HG03565 (cell line): ENCODE measurements at regions not wholly inside any gene's neighbourhood (a gene's known extent, or its start where the extent isn't known, plus 50 kb on each side); places are given as distances from the start of the nearest gene placed in this dataset.
"Not testable (repeated sequence)": the region's sequence is repeated elsewhere in the genome, so short reads cannot be mapped to it uniquely, and the experiment has no call there.

Experiments used
- ATAC-seq: cut with Tn5 transposase; IDR thresholded peaks from one replicate; pipeline ENCODE4 v1.9.1; 2021; ENCODE audit warnings: mild to moderate bottlenecking, moderate library complexity; ENCODE audit not compliant: unreplicated experiment

GRCh38 chr21:25489673-25490072, 117.6 kb downstream of the MRPL39 start:
- no peak for ATAC-seq

DNA sequence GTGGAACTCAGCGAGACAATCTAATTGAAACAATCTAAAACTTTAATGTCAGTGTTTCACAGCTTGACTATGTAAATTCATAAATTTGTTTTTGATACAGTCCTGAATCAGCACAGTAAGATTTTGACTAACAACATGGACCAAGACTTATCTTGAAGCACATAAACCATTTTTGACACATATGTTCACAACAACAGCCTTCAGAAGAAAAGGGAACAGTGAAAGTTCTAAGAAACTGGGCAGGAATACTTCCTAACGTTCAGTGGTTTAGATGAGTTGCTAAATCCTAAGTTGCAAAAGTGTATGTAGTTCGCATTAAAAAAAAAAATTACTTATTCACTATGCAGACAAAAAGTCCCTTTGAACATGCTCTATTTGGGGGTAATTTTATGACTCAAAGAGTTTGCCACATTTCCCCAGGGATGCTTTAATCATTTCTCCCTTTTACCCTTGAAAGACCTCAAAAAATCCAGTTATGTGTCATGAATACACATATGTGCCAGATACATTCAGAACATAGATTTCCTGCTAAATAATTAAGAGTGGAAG, 120.2 kb downstream of the MRPL39 start:
- peak; percentile 65 for ATAC-seq

DNA sequence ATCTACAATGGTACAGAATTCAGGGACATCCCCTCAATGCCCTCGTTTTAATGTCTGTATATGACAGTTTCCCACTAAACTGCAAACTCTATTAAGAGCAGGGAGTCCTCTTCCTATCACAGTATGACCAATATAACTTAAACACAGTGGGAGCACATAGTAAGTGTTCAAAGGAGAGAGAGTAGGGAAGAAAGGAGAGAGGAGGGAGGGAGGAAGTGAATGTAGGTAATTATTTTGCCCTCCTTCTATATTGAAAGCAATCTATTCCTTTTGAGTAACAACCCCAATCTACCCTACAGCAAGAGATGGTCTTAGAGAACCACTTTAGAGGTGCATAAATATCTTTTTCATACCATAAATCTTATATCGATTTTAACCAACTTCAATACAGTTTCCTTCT, 121.4 kb downstream of the MRPL39 start:
- ATAC-seq, result no peak

DNA sequence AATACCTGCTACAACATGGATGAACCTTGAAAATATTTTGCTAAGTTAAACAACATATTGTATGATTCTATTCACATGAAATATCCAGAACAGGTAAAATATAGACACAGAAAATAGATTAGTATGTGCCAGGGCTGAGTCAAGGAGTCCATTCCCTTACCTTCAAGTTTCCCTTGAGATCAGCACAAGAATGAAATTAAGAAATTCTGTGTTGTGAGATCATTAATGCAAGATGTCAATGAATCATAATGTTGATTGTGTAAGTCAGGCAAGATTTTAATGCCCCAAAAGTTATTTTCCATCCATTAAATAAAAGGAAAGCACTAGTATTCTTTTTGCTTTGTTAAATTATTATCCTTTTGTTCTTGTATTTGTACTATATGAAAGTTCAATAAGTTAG, 139.4 kb downstream of the MRPL39 start:
- ATAC-seq, result no peak

- ATAC-seq, result not testable (repeated sequence)
Measured at GRCh38 chr21:25467071-25467470, 140.2 kb downstream of the MRPL39 start.

GRCh38 chr21:25466470-25466869, 140.8 kb downstream of the MRPL39 start:
- no peak for ATAC-seq

DNA sequence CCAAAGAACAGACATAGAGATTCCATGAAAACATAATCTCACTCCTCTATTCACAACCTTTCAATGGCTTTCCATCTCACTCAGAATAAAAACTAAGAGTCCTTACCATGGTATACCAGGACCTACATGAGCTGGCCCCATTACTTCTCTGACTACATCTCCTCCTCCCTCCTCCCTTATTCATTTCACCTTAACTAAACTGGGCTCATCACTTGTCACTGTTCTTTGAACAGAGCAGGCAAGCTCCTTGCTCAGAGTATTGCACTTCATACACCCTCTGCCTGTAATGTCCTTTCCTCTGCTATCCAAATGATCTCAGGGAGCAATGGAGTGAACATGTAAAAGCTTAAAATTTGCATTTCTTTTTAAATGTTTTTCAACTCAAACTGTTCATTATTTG, 142.0 kb downstream of the MRPL39 start:
- ATAC-seq, result no peak

DNA sequence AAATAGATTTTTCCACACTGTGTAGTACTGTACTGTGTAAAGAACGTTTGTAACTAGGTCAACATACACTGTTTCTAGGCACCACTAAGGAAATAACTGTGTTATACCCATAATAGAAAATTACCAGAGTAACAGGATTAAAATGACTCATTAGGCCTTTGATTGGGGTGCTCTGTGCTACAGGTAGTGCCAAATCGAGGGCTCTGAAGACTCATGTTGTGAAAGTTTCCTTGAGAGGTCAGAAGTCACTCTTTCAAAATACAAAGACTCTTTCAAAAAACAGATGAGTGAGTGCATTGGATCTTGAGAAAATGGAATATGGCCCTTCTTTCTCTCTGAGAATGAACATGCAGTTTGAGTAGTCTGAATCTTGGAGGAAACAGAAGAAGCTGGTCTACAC, 143.0 kb downstream of the MRPL39 start:
- ATAC-seq, result peak; percentile 70

DNA sequence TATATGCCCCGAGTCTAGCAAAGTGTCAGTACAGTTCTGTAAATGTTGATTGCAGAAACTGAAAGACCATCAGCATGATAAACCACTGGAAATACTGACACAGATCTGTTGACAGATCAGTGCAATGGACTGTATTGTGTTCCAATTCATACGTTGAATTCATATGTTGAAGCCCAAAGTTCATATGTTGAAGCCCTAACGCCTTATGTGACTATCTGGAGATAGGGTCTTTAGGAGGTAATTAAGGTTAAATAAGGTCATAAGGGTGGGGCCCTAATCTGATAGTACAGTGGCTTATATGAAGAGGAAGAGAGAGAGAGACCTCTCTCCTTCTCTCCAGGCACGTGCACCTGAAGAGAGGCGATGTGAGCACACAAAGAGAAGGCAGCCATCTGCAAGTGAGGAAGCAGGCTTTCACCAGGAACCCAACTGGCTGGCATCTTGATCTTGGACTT, 144.7 kb downstream of the MRPL39 start:
- peak; percentile 42 for ATAC-seq

- no peak for ATAC-seq
Measured at GRCh38 chr21:25461725-25462124, 145.6 kb downstream of the MRPL39 start.

DNA sequence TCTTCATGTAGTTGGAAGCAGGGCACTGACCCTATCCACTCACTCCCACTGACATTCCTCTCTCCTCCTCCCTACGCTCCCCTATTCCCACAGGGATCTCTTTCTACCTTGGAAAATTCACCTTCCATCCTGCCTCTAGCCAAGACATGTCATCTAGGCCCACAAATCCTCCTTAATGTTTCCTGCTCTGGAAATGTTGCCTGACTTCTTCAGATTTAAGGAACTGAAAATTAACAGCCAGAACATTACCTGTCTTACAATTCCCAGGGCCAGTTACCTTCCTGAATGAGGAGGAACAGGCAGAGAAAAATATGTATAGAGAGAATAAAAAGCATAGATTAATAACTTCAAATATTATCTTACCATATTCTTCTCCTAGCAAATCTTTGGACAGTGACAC, 147.3 kb downstream of the MRPL39 start:
- ATAC-seq, result no peak

DNA sequence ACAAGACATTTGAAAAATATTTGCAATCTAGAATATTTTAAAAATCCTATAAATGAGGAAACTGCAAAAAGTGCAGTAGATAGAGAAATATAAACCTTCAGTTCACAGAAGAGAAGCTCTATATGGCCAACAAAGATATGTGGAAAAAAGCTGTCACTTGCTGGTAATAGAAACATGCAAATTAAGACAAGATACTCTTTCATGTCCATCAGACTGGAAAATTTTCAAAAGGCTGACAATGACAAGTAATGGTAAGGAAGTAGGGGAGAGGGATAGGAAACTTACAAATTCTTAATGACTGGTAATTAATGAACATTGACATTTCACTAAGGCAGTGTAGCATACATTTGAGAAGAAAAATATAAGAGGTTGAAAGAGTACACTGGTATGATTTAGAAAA, 147.9 kb downstream of the MRPL39 start:
- ATAC-seq, result no peak

- ATAC-seq, result no peak
Measured at GRCh38 chr21:25458484-25458883, 148.8 kb downstream of the MRPL39 start.

DNA sequence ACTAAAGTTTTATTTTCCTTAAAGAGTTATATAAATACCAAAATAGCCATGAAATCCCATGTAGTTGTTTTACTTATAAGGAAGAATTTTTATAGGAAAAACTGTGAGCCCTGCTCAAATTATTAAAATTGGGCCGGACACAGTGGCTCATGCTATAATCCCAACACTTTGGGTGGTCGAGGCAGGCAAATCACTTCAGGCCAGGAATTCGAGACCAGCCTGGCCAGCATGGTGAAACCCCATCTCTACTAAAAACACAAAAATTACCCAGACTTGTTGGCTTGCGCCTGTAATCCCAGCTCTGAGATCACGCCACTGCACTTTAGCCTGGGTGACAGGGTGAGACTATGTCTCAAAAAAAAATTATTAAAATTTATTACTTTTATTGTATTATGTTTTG, 149.3 kb downstream of the MRPL39 start:
- no peak for ATAC-seq

DNA sequence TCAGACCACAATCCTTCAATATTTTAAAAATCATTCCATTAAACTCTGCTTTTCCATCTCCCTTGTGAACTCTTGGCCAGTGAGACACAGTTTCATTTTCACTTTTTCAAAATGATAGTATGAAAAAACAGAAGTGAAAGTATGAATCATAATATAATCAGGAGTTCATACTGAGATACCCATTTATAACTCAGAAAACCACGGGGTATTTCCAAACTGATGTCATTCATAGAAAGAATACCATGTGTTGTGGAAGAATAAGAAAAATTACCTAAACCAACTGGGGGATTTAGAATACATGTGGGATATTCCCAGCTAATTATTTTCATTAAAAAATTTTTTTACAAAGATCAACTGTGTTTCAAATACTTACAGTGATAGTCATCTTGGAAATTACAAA, 149.9 kb downstream of the MRPL39 start:
- peak; percentile 62 for ATAC-seq

- peak; percentile 37 for ATAC-seq
Measured at GRCh38 chr21:25456672-25457071, 150.6 kb downstream of the MRPL39 start.

DNA sequence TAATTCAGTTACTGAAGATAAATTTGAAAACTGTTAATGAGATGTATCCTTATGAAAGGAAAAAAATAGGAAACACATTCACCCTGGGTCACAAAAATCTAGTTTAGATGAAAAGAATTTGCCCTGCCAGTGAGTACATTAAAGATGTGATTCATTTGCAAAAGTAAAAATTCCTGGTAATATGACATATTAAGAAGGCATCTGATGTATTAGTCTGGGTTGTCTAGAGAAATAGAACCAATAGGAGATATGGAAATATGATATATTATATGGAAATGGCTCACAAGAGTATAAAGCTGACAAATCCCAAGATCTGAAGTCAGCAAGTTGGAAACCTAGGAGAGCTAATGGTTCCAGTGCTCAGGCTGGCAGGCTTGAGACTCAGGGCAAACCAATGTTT, 153.8 kb downstream of the MRPL39 start:
- no peak for ATAC-seq

DNA sequence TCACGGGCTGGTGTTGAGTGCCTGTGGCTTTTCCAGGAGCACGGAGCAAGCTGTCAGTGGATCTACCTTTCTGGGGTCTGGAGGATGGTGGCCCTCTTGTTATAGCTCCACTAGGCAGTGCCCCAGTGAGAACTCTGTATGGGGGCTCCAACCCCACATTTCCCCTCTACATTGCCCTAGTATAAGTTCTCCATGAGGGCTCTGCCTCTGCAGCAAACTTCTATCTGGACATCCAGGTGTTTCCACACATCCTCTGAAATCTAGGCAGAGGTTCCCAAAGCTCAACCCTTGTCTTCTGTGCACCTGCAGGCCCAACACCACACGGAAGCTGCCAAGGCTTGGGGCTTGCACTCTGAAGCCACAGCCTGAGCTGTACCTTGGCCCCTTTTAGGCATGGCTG, 157.3 kb downstream of the MRPL39 start:
- ATAC-seq, result no peak

DNA sequence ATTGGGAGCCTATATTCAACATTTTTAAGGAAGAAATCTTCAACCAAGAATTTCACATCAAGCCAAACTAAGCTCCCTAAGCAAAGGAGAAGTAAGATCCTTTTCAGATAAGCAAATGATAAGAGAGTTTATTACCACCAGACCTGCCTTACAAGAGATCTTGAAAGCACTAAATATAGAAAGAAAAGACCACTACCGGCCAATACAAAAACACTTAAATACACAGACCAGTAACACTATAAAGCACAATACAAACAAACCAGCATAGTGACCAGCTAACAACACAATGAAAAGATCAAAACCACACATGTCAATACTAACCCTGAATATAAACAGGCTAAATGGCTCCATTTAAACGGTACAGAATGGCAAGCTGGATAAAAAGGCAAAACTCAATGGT, 165.4 kb downstream of the MRPL39 start:
- no peak for ATAC-seq

DNA sequence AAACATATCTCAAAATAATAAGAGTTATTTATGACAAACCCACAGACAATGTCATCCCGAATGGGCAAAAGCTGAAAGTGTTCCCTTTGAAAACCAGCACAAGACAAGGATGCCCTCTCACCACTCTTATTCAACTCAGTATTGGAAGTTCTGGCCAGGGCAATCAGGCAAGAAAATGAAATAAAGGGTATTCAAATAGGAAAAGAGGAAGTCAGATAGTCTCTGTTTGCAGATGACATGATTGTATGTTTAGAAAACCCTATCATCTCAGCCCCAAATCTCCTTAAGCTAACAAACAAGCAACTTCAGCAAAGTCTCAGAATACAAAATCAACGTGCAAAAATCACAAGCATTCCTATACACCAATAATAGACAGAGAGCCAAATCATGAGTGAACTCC, 169.8 kb downstream of the MRPL39 start:
- ATAC-seq, result not testable (repeated sequence)

DNA sequence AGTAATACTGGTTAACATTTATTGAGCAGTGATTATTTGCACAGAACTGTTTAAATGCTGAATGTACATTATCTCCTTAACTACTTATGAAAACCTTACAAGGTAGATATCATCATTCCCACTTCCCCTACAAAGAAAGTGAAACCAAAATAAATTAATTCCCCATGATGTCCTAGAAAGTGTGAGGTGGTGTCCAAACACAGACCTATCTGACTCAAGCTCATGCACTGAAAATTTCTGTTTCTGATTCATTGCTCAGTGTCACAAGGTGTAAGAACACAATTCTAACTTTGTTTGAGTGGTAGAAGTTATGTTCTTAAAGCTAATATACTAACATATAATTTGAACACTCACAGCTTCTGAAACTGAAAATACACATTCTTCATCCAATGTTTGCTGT, 178.7 kb downstream of the MRPL39 start:
- ATAC-seq, result peak; percentile 55

DNA sequence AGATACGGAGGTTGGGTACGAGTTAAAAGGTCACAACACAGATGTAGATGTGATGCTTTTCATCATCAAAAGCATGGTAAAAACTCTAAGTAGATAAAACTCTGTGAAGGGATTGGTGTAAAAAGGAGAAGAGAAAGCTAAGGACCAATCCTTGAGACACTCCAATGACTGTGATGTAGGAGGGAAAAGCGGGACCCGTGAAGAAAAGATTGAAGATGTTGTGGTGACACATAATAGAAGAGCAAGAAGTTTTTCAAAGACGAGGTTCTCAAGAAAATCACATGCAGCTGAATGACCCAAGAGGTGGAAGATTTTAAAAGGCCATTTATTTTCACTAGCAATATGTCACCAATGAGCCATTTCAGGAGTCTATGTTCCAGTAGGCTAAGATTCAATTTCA, 179.5 kb downstream of the MRPL39 start:
- no peak for ATAC-seq

DNA sequence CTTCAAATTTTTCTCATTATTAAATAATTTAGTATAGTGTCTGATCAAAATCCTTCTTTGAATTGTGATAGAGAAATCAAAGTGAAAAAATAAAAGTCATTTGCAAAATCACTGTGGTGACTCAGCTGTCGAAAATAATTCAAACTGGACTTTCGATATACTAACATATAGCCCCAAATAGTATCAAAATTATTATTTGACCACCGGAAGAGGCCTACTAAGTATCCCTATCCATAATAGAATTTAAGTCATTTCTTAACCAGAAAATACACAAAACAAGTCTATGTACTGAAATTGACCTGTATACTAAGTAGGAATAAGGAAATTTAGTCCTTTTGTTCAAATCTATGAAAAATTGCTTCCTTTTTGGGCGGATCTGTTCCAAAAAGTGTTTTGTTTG, 180.7 kb downstream of the MRPL39 start:
- no peak for ATAC-seq

DNA sequence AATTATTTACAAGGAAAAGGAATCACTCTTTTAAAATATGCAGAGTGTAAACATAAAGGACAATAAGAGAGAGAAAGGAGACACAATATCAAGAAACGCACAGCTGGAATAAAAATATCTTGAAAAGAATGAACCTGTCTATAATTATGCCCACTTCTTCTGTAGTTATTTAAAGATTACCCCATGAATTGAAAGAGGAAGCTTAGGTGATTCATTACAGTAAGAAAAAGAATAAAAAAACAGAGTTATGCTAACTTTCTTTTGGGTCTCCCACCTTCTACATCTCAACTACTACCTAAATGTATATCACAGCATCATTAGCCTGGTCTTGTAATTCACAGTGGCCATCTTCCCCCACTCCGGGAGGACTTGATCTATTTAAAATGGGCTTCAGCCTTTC, 182.1 kb downstream of the MRPL39 start:
- ATAC-seq, result no peak
